Activated CD8-positive, alpha-beta T cell treated with anti-CD3 and anti-CD28 coated beads for 36 hours (primary cell): ENCODE measurements at regions not wholly inside any gene's neighbourhood (a gene's known extent, or its start where the extent isn't known, plus 50 kb on each side); places are given as distances from the start of the nearest gene placed in this dataset.
"Not testable (repeated sequence)": the region's sequence is repeated elsewhere in the genome, so short reads cannot be mapped to it uniquely, and the experiment has no call there.

Source experiments
- ATAC-seq: fragments of 200-7000 bp; cut with Tn5 transposase; one replicate; pipeline ENCODE4 v1.10.0; 2021; ENCODE audit warnings: mild to moderate bottlenecking, moderate library complexity
- CTCF ChIA-PET: fragments of 350-600 bp; sonication (Branson Sonifier 250); formaldehyde crosslinking; loops from one replicate; lab custom pipeline; 2021; ENCODE audit warnings: antibody characterized with exemption; lab: Charles Lee
- POLR2A ChIA-PET: fragments of 350-600 bp; sonication (Branson Sonifier 250); formaldehyde crosslinking; loops from one replicate; lab custom pipeline; 2021; ENCODE audit warnings: antibody characterized with exemption; lab: Charles Lee
- DNase-seq: peaks from one replicate; pipeline ENCODE4 v3.0.0-alpha.2; 2020
- H3K27ac Mint-ChIP-seq: one replicate; pipeline ENCODE4 v1.8.0; 2021; ENCODE audit warnings: mild to moderate bottlenecking, mixed read lengths
- H3K27me3 Mint-ChIP-seq: one replicate; pipeline ENCODE4 v1.8.0; 2021; ENCODE audit warnings: mixed read lengths
- H3K36me3 Mint-ChIP-seq: one replicate; pipeline ENCODE4 v1.8.0; 2021; ENCODE audit warnings: low read depth, mixed read lengths
- H3K4me1 Mint-ChIP-seq: one replicate; pipeline ENCODE4 v1.8.0; 2021; ENCODE audit warnings: low read depth, mixed read lengths
- H3K4me3 Mint-ChIP-seq: one replicate; pipeline ENCODE4 v1.8.0; 2021; ENCODE audit warnings: mild to moderate bottlenecking, moderate library complexity, mixed read lengths
- H3K9me3 Mint-ChIP-seq: one replicate; pipeline ENCODE4 v1.8.0; 2021; ENCODE audit warnings: mixed read lengths
- intact Hi-C: fragments of 100-400 bp; cut with micrococcal nuclease; formaldehyde crosslinking; loops from one replicate; pipeline ENCODE4 v1.10.0; 2022
- TF ChIP-seq, protein P1 (sequence below): fragments of 200-600 bp; IDR thresholded peaks from one replicate; pipeline ENCODE4 v1.8.0; 2022; ENCODE audit warnings: antibody characterized with exemption, mild to moderate bottlenecking

DNA sequence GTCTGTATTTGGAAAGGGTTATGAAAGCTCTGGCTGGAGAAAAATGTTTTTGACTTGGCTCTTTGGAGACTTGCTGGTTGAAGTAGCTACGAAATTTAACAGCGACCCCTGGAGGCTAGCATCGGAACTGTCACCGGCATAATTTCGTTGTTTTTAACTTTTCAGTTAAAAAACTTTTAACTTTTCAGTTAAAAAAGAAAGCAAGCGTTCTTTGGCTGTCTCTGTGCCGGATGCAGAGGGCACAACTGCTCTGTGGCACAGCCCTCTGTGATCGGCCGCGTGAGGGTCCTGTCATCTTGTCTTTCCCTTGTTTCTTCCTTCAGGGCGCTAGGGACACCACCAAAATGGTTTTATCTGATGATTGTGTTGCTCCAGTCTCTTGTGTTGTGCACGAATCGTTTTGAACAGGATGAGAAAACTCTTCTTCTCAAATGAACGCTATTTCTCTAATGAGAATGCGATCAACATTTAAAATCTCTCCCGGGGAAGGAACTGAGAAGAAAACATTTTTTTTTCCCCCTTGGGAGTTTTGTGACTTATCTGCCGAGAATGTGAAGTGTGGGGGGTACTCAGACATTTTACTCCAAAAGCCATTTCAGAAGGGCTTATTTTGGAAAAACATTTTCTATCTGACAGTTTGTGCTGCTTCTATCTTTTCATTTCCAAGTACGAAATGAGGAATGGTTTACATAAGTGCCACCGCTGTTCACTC lies 57.1 kb downstream of the ADCYAP1 start:
- TF ChIP-seq, protein P1, sequence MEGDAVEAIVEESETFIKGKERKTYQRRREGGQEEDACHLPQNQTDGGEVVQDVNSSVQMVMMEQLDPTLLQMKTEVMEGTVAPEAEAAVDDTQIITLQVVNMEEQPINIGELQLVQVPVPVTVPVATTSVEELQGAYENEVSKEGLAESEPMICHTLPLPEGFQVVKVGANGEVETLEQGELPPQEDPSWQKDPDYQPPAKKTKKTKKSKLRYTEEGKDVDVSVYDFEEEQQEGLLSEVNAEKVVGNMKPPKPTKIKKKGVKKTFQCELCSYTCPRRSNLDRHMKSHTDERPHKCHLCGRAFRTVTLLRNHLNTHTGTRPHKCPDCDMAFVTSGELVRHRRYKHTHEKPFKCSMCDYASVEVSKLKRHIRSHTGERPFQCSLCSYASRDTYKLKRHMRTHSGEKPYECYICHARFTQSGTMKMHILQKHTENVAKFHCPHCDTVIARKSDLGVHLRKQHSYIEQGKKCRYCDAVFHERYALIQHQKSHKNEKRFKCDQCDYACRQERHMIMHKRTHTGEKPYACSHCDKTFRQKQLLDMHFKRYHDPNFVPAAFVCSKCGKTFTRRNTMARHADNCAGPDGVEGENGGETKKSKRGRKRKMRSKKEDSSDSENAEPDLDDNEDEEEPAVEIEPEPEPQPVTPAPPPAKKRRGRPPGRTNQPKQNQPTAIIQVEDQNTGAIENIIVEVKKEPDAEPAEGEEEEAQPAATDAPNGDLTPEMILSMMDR = peak; percentile 98

GRCh38 chr18:963276-963675 lies 58.6 kb downstream of the ADCYAP1 start:
- DNase-seq (no peak), ATAC-seq (no peak)
- intact Hi-C loops = no loop called here
- Mint-ChIP-seq H3K4me3 (no peak overlapping the region), H3K36me3 (no peaks in the 10 kb centered on the region), H3K9me3 (no peaks in the 10 kb centered on the region), H3K27ac (no peak overlapping the region), H3K27me3 (peaks cover 6% of the 10 kb centered on the region), H3K4me1 (peaks cover 3% of the 10 kb centered on the region)
- ChIA-PET POLR2A (no interaction called here), CTCF (interaction anchor here (0.8 to 2.4 kb wide), 3 partner anchors 92 to 99 kb away, joined by 3 to 24 read pairs (median 6); no protein-coding TSS in a partner anchor)
- TF ChIP-seq, protein P1 = no peak

More for the DNA sequence above, 57.1 kb downstream of the ADCYAP1 start:
- intact Hi-C loops = loop anchor here (2.0 kb wide), 1 partner anchor 97 kb away; no protein-coding TSS in a partner anchor
- peaks cover 3% of the 10 kb centered on the region for H3K4me1 Mint-ChIP-seq
- CTCF ChIA-PET = interaction anchor here (0.6 to 2.4 kb wide), 25 partner anchors 8 to 1585 kb away, joined by 3 to 24 read pairs (median 4); no protein-coding TSS in a partner anchor
- H3K27ac Mint-ChIP-seq = no peak overlapping the region
- no peaks in the 10 kb centered on the region for H3K36me3 Mint-ChIP-seq
- ATAC-seq (no peak), DNase-seq (peak; percentile 68)
- H3K27me3 Mint-ChIP-seq = peaks cover 6% of the 10 kb centered on the region
- no peak overlapping the region for H3K4me3 Mint-ChIP-seq
- H3K9me3 Mint-ChIP-seq = no peaks in the 10 kb centered on the region
- POLR2A ChIA-PET = interaction anchor here (0.6 kb wide), 1 partner anchor 1414 kb away, joined by 3 read pairs; no protein-coding TSS in a partner anchor

GRCh38 chr18:965921-966758 lies 61.5 kb downstream of the ADCYAP1 start:
- TF ChIP-seq, protein P1 = no peak
- Mint-ChIP-seq H3K9me3 (peaks cover 5% of the 10 kb centered on the region), H3K27me3 (peaks cover 8% of the 10 kb centered on the region), H3K4me1 (peaks cover 3% of the 10 kb centered on the region), H3K27ac (no peak overlapping the region), H3K4me3 (no peak overlapping the region), H3K36me3 (no peaks in the 10 kb centered on the region)
- POLR2A ChIA-PET = no interaction called here
- ATAC-seq (no peak), DNase-seq (no peak)
- CTCF ChIA-PET = interaction anchor here (0.7 to 1.4 kb wide), 4 partner anchors 16 to 102 kb away, joined by 3 to 7 read pairs (median 3); no protein-coding TSS in a partner anchor
- intact Hi-C loops = no loop called here

- TF ChIP-seq, protein P1 = no peak
- Mint-ChIP-seq H3K27me3 (peaks cover 4% of the 10 kb centered on the region), H3K36me3 (no peaks in the 10 kb centered on the region), H3K4me3 (no peak overlapping the region), H3K9me3 (peaks cover 5% of the 10 kb centered on the region), H3K27ac (no peak overlapping the region), H3K4me1 (peaks cover under 1% of the 10 kb centered on the region)
- intact Hi-C loops = no loop called here
- CTCF ChIA-PET = interaction anchor here (1.2 kb wide), 1 partner anchor 95 kb away, joined by 3 read pairs; no protein-coding TSS in a partner anchor
- POLR2A ChIA-PET = no interaction called here
- ATAC-seq (no peak), DNase-seq (no peak)
These were observed 62.3 kb downstream of the ADCYAP1 start for GRCh38 chr18:966759-967576.

DNA sequence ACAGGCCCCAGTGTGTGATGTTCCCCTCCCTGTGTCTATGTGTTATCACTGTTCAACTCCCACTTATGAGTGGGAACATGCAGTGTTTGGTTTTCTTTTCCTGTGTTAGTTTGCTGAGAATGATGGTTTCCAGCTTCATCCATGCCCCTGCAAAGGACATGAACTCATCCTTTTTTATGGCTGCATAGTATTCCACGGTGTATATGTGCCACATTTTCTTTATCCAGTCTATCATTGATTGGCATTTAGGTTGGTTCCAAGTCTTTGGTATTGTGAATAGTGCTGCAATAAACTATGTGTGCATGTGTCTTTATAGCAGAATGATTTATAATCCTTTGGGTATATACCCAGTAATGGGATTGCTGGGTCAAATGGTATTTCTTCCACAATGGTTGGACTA lies 64.2 kb downstream of the ADCYAP1 start:
- POLR2A ChIA-PET, H3K27me3 Mint-ChIP-seq, ATAC-seq, H3K9me3 Mint-ChIP-seq, H3K27ac Mint-ChIP-seq, H3K4me3 Mint-ChIP-seq, CTCF ChIA-PET, H3K36me3 Mint-ChIP-seq, H3K4me1 Mint-ChIP-seq, DNase-seq, intact Hi-C loops: not testable (repeated sequence)

GRCh38 chr18:969311-969710 lies 64.6 kb downstream of the ADCYAP1 start:
- H3K4me3 Mint-ChIP-seq, intact Hi-C loops, H3K27me3 Mint-ChIP-seq, ATAC-seq, H3K27ac Mint-ChIP-seq, POLR2A ChIA-PET, H3K4me1 Mint-ChIP-seq, H3K9me3 Mint-ChIP-seq, H3K36me3 Mint-ChIP-seq, DNase-seq: not testable (repeated sequence)
- CTCF ChIA-PET = interaction anchor here (0.8 kb wide), 1 partner anchor 8 kb away, joined by 5 read pairs; no protein-coding TSS in a partner anchor

GRCh38 chr18:974606-975005 lies 69.9 kb downstream of the ADCYAP1 start:
- intact Hi-C loops, H3K27ac Mint-ChIP-seq, H3K27me3 Mint-ChIP-seq, CTCF ChIA-PET, ATAC-seq, DNase-seq, H3K4me3 Mint-ChIP-seq, H3K36me3 Mint-ChIP-seq, POLR2A ChIA-PET, H3K4me1 Mint-ChIP-seq: not testable (repeated sequence)
- peaks cover 13% of the 10 kb centered on the region for H3K9me3 Mint-ChIP-seq
